GM12878 (cell line): ENCODE measurements at regions not wholly inside any gene's neighbourhood (a gene's known extent, or its start where the extent isn't known, plus 50 kb on each side); places are given as distances from the start of the nearest gene placed in this dataset.

Source experiments
- EGR1 ChIP-seq, 2 experiments: IDR thresholded peaks; 1 replicate in 1 of 2; 2 replicates in 1 of 2; pipeline ENCODE4 v1.6.1; 2011 to 2012; ENCODE audit warnings: low read depth in 2 of 2, low read length in 2 of 2, borderline replicate concordance in 1 of 2, mild to moderate bottlenecking in 1 of 2, moderate library complexity in 1 of 2
- ESRRA ChIP-seq: IDR thresholded peaks from 2 replicates; pipeline ENCODE4 v1.6.1; 2012; ENCODE audit warnings: mild to moderate bottlenecking, low read length, improper control_type of control experiment
- EZH2 ChIP-seq: IDR thresholded peaks from 2 replicates; pipeline ENCODE4 v1.6.1; 2012; ENCODE audit warnings: low read depth, mild to moderate bottlenecking, control low read depth, inconsistent platforms, low read length, borderline replicate concordance; ENCODE audit not compliant: control insufficient read depth
- MLLT1 ChIP-seq: fragments of 450-650 bp; IDR thresholded peaks from 2 replicates; pipeline ENCODE4 v1.6.1; 2016; ENCODE audit warnings: mild to moderate bottlenecking
- NFYB ChIP-seq: IDR thresholded peaks from 2 replicates; pipeline ENCODE4 v1.6.1; 2011; ENCODE audit warnings: low read depth, mild to moderate bottlenecking, low read length, improper control_type of control experiment, moderate library complexity; ENCODE audit not compliant: insufficient read depth
- RFX5 ChIP-seq: IDR thresholded peaks from 2 replicates; pipeline ENCODE4 v1.6.1; 2011; ENCODE audit warnings: low read depth, low read length, improper control_type of control experiment
- TAF1 ChIP-seq: IDR thresholded peaks from 2 replicates; pipeline ENCODE4 v1.6.1; 2011; ENCODE audit warnings: mild to moderate bottlenecking, low read depth, low read length, borderline replicate concordance
- ZNF217 ChIP-seq: fragments of 450-650 bp; IDR thresholded peaks from 2 replicates; pipeline ENCODE4 v1.6.1; 2017; ENCODE audit warnings: antibody characterized with exemption, mild to moderate bottlenecking
- TF ChIP-seq, protein P1 (sequence below), 3 experiments: IDR thresholded peaks in 2 of 3; conservative IDR thresholded peaks in 1 of 3; 2 replicates each; pipeline ENCODE4 v1.5.1; 2011; ENCODE audit warnings: low read depth in 3 of 3, low read length in 3 of 3, mild to moderate bottlenecking in 3 of 3, control low read depth in 2 of 3, moderate library complexity in 2 of 3, inconsistent platforms in 1 of 3, mixed read lengths in 1 of 3; ENCODE audit not compliant: control insufficient read depth in 2 of 3, insufficient read depth in 1 of 3; ENCODE audit errors: extremely low read depth in 1 of 3
- TF ChIP-seq, protein P2 (sequence below): fragments of 450-650 bp; IDR thresholded peaks from 2 replicates; pipeline ENCODE4 v1.6.1; 2016; ENCODE audit warnings: mild to moderate bottlenecking, moderate library complexity, borderline replicate concordance
- TF ChIP-seq, protein P3 (sequence below): IDR thresholded peaks from 2 replicates; pipeline ENCODE4 v1.6.1; 2011; ENCODE audit warnings: low read depth, low read length, improper control_type of control experiment, borderline replicate concordance
- TF ChIP-seq, protein P4 (sequence below): fragments of 450-650 bp; formaldehyde crosslinking; IDR thresholded peaks from 2 replicates; pipeline ENCODE4 v1.5.0; 2022; ENCODE audit warnings: mild to moderate bottlenecking, missing genetic modification characterization

- TF ChIP-seq NFYB (no peak), ESRRA (no peak), EGR1 (IDR thresholded peaks at IDR 0.05; ENCODE audit: borderline replicate concordance in 1 of 2, low read depth in 2 of 2, low read length in 2 of 2) (no peak), EZH2 (no peak), TAF1 (no peak), RFX5 (no peak), MLLT1 (no peak), ZNF217 (no peak)
- TF ChIP-seq, protein P1, sequence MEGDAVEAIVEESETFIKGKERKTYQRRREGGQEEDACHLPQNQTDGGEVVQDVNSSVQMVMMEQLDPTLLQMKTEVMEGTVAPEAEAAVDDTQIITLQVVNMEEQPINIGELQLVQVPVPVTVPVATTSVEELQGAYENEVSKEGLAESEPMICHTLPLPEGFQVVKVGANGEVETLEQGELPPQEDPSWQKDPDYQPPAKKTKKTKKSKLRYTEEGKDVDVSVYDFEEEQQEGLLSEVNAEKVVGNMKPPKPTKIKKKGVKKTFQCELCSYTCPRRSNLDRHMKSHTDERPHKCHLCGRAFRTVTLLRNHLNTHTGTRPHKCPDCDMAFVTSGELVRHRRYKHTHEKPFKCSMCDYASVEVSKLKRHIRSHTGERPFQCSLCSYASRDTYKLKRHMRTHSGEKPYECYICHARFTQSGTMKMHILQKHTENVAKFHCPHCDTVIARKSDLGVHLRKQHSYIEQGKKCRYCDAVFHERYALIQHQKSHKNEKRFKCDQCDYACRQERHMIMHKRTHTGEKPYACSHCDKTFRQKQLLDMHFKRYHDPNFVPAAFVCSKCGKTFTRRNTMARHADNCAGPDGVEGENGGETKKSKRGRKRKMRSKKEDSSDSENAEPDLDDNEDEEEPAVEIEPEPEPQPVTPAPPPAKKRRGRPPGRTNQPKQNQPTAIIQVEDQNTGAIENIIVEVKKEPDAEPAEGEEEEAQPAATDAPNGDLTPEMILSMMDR (IDR thresholded peaks at IDR 0.05 in 2 of 3, conservative IDR thresholded peaks at IDR 0.05 in 1 of 3; ENCODE audit: control insufficient read depth in 2 of 3, extremely low read depth in 1 of 3, insufficient read depth in 1 of 3, low read depth in 3 of 3, low read length in 3 of 3) = no peak
- TF ChIP-seq, protein P2, sequence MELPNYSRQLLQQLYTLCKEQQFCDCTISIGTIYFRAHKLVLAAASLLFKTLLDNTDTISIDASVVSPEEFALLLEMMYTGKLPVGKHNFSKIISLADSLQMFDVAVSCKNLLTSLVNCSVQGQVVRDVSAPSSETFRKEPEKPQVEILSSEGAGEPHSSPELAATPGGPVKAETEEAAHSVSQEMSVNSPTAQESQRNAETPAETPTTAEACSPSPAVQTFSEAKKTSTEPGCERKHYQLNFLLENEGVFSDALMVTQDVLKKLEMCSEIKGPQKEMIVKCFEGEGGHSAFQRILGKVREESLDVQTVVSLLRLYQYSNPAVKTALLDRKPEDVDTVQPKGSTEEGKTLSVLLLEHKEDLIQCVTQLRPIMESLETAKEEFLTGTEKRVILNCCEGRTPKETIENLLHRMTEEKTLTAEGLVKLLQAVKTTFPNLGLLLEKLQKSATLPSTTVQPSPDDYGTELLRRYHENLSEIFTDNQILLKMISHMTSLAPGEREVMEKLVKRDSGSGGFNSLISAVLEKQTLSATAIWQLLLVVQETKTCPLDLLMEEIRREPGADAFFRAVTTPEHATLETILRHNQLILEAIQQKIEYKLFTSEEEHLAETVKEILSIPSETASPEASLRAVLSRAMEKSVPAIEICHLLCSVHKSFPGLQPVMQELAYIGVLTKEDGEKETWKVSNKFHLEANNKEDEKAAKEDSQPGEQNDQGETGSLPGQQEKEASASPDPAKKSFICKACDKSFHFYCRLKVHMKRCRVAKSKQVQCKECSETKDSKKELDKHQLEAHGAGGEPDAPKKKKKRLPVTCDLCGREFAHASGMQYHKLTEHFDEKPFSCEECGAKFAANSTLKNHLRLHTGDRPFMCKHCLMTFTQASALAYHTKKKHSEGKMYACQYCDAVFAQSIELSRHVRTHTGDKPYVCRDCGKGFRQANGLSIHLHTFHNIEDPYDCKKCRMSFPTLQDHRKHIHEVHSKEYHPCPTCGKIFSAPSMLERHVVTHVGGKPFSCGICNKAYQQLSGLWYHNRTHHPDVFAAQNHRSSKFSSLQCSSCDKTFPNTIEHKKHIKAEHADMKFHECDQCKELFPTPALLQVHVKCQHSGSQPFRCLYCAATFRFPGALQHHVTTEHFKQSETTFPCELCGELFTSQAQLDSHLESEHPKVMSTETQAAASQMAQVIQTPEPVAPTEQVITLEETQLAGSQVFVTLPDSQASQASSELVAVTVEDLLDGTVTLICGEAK = no peak
- TF ChIP-seq, protein P3, sequence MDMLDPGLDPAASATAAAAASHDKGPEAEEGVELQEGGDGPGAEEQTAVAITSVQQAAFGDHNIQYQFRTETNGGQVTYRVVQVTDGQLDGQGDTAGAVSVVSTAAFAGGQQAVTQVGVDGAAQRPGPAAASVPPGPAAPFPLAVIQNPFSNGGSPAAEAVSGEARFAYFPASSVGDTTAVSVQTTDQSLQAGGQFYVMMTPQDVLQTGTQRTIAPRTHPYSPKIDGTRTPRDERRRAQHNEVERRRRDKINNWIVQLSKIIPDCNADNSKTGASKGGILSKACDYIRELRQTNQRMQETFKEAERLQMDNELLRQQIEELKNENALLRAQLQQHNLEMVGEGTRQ = no peak
- TF ChIP-seq, protein P4, sequence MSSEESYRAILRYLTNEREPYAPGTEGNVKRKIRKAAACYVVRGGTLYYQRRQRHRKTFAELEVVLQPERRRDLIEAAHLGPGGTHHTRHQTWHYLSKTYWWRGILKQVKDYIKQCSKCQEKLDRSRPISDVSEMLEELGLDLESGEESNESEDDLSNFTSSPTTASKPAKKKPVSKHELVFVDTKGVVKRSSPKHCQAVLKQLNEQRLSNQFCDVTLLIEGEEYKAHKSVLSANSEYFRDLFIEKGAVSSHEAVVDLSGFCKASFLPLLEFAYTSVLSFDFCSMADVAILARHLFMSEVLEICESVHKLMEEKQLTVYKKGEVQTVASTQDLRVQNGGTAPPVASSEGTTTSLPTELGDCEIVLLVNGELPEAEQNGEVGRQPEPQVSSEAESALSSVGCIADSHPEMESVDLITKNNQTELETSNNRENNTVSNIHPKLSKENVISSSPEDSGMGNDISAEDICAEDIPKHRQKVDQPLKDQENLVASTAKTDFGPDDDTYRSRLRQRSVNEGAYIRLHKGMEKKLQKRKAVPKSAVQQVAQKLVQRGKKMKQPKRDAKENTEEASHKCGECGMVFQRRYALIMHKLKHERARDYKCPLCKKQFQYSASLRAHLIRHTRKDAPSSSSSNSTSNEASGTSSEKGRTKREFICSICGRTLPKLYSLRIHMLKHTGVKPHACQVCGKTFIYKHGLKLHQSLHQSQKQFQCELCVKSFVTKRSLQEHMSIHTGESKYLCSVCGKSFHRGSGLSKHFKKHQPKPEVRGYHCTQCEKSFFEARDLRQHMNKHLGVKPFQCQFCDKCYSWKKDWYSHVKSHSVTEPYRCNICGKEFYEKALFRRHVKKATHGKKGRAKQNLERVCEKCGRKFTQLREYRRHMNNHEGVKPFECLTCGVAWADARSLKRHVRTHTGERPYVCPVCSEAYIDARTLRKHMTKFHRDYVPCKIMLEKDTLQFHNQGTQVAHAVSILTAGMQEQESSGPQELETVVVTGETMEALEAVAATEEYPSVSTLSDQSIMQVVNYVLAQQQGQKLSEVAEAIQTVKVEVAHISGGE (CRISPR knock-in tag) = no peak
Observed at GRCh38 chr2:22596306-22596705, 788.7 kb upstream of the KLHL29 start.
